ENCODE measurements at regions not wholly inside any gene's neighbourhood (a gene's known extent, or its start where the extent isn't known, plus 50 kb on each side); places are given as distances from the start of the nearest gene placed in this dataset.

GRCh38 chr6:134596191-134596590 is 278.3 kb upstream of the SGK1 start:
- no peak for TF ChIP-seq CTCF (conservative IDR thresholded peaks at IDR 0.05)
- TF ChIP-seq EZH2 (IDR thresholded peaks at IDR 0.05; ENCODE audit: low read depth) = no peak
